Ovary (tissue), 7 donors: ENCODE measurements at regions not wholly inside any gene's neighbourhood (a gene's known extent, or its start where the extent isn't known, plus 50 kb on each side); places are given as distances from the start of the nearest gene placed in this dataset.

Experiments
- DNase-seq, 5 donors: peaks; one replicate each; pipeline ENCODE4 v3.0.0-alpha.2; 2019 to 2020
- H3K27ac ChIP-seq, 2 donors: fragments of 200-600 bp; one replicate each; pipeline versions ENCODE4 v1.5.1 to v1.8.0; 2019 to 2022
- H3K27me3 ChIP-seq: fragments of 200-600 bp; one replicate; pipeline ENCODE4 v1.8.0; 2022
- H3K36me3 ChIP-seq: fragments of 200-600 bp; sonication (generic); one replicate; pipeline ENCODE4 v1.5.1; 2019
- H3K4me1 ChIP-seq: one replicate; pipeline ENCODE4 v1.8.1; 2013; ENCODE audit warnings: mild to moderate bottlenecking, moderate library complexity; ENCODE audit not compliant: insufficient read depth
- H3K4me3 ChIP-seq: fragments of 200-600 bp; sonication (generic); one replicate; pipeline ENCODE4 v1.5.1; 2017
- H3K9me3 ChIP-seq, 2 donors: fragments of 200-600 bp in 1 of 2; sonication (generic) in 1 of 2; one replicate each; pipeline versions ENCODE4 v1.5.1 to v1.8.1; 2013 to 2019; ENCODE audit warnings: mild to moderate bottlenecking in 1 of 2, moderate library complexity in 1 of 2
- CTCF ChIP-seq, 3 donors: fragments of 450-650 bp in 2 of 3; fragments of 200-600 bp in 1 of 3; IDR thresholded peaks; one replicate each; pipeline versions ENCODE4 v1.5.1 to v1.8.0; 2016 to 2022; ENCODE audit warnings: antibody characterized with exemption in 3 of 3, mild to moderate bottlenecking in 1 of 3
- EP300 ChIP-seq: sonication (generic); formaldehyde crosslinking; IDR thresholded peaks from one replicate; pipeline ENCODE4 v1.6.1; 2017; ENCODE audit warnings: antibody characterized with exemption
- POLR2A ChIP-seq: fragments of 450-650 bp; IDR thresholded peaks from one replicate; pipeline ENCODE4 v1.6.1; 2017; ENCODE audit warnings: antibody characterized with exemption, mild to moderate bottlenecking, moderate library complexity
- WGBS, 3 donors: extraction: QIAGEN DNeasy Blood & Tissue Kit in 1 of 3; methylation state at CpG; one replicate each; pipeline versions ENCODE4 v1.1.5 to v1.1.7; 2013 to 2017; 5-methylcytosine and 5-hydroxymethylcytosine counted together
- intact Hi-C, 4 donors: fragments of 100-400 bp; cut with DNase I; formaldehyde crosslinking; loops; one replicate each; pipeline versions ENCODE4 v1.11.0 to v1.15.1; 2022 to 2023
- donor health status: DM: no; HTN: no; CAD: no; lungs with moderate emphysema.
- donor health status: DM: no; HTN: no; CAD: no.
- donor health status: Bipolar disorder and iron deficiency.
- donor health status: DM: no; HTN: no; CAD: no.
- donor health status: DM: yes; HTN: yes; CAD: no.

GRCh38 chr2:212854116-212854515 is 297.3 kb downstream of the IKZF2 start:
- Histone ChIP-seq H3K27me3 (no peaks in the 10 kb centered on the region), H3K36me3 (no peaks in the 10 kb centered on the region), H3K4me3 (no peak overlapping the region), H3K4me1 (no peaks in the 10 kb centered on the region), H3K27ac (no peak overlapping the region), H3K9me3 (no peaks in the 10 kb centered on the region)
- TF ChIP-seq CTCF (IDR thresholded peaks at IDR 0.05) = no peak
- intact Hi-C loops = no loop called here
- no peak for DNase-seq

GRCh38 chr2:212845941-212846340 is 305.5 kb downstream of the IKZF2 start:
- H3K4me3 ChIP-seq = no peak overlapping the region
- intact Hi-C loops = no loop called here
- no peaks in the 10 kb centered on the region for H3K4me1 ChIP-seq
- 75 to 81% (median 80%) methylated on average over 4 of the region's 4 CpGs for WGBS, 3 donors
- no peak for DNase-seq
- no peaks in the 10 kb centered on the region for H3K9me3 ChIP-seq
- H3K27ac ChIP-seq = no peak overlapping the region
- TF ChIP-seq CTCF (IDR thresholded peaks at IDR 0.05) (no peak), POLR2A (no peak), EP300 (no peak)
- no peaks in the 10 kb centered on the region for H3K36me3 ChIP-seq
- no peaks in the 10 kb centered on the region for H3K27me3 ChIP-seq

GRCh38 chr2:212843409-212844199 is 305.0 kb upstream of the ERBB4 start:
- Histone ChIP-seq H3K4me3 (no peak overlapping the region), H3K27ac (no peak overlapping the region), H3K36me3 (no peaks in the 10 kb centered on the region), H3K9me3 (no peaks in the 10 kb centered on the region), H3K27me3 (no peaks in the 10 kb centered on the region), H3K4me1 (no peaks in the 10 kb centered on the region)
- intact Hi-C loops = no loop called here
- no peak for DNase-seq
- TF ChIP-seq CTCF (IDR thresholded peaks at IDR 0.05) (no peak), POLR2A (no peak), EP300 (no peak)
- 63 to 74% (median 69%) methylated on average over 3 of the region's 3 CpGs for WGBS, 3 donors

GRCh38 chr2:212842544-212843185 is 304.1 kb upstream of the ERBB4 start:
- 71 to 89% (median 84%) methylated on average over 2 of the region's 2 CpGs for WGBS, 3 donors
- H3K27me3 ChIP-seq = no peaks in the 10 kb centered on the region
- no peak for DNase-seq

More at GRCh38 chr2:212842544-212843185, 304.1 kb upstream of the ERBB4 start:
- Histone ChIP-seq H3K4me3 (no peak overlapping the region), H3K9me3 (no peaks in the 10 kb centered on the region), H3K27ac (no peak overlapping the region), H3K4me1 (no peaks in the 10 kb centered on the region), H3K36me3 (no peaks in the 10 kb centered on the region)
- intact Hi-C loops = no loop called here
- TF ChIP-seq CTCF (IDR thresholded peaks at IDR 0.05) (no peak), POLR2A (no peak), EP300 (no peak)
